Tibial nerve (tissue), 4 donors: ENCODE measurements at regions not wholly inside any gene's neighbourhood (a gene's known extent, or its start where the extent isn't known, plus 50 kb on each side); places are given as distances from the start of the nearest gene placed in this dataset.

Source experiments
- CTCF ChIP-seq, 5 experiments: fragments of 200-600 bp in 3 of 5; fragments of 450-650 bp in 2 of 5; sonication (generic) in 3 of 5; IDR thresholded peaks; one replicate each; pipeline ENCODE4 v1.5.1; 2016 to 2019; ENCODE audit warnings: antibody characterized with exemption in 5 of 5, mild to moderate bottlenecking in 3 of 5, moderate library complexity in 2 of 5
- EP300 ChIP-seq, 2 donors: sonication (generic); formaldehyde crosslinking; IDR thresholded peaks; one replicate each; pipeline ENCODE4 v1.6.1; 2017; ENCODE audit warnings: antibody characterized with exemption in 2 of 2, mild to moderate bottlenecking in 1 of 2
- POLR2A ChIP-seq, 2 donors: fragments of 450-650 bp; IDR thresholded peaks; one replicate each; pipeline ENCODE4 v1.6.1; 2017; ENCODE audit warnings: antibody characterized with exemption in 2 of 2, mild to moderate bottlenecking in 2 of 2, moderate library complexity in 2 of 2

GRCh38 chr5:147998704-147999103, 65.1 kb upstream of the SPINK5 start:
- TF ChIP-seq CTCF (IDR thresholded peaks at IDR 0.05) (no peak), POLR2A (IDR thresholded peaks at IDR 0.05) (no peak), EP300 (IDR thresholded peaks at IDR 0.05) (no peak)
